Thymus (tissue), 11 donors: ENCODE measurements at regions not wholly inside any gene's neighbourhood (a gene's known extent, or its start where the extent isn't known, plus 50 kb on each side); places are given as distances from the start of the nearest gene placed in this dataset.

Experiments used
- DNase-seq, 9 donors: peaks; one replicate each; pipeline ENCODE4 v3.0.0-alpha.2; 2013; ENCODE audit warnings: low spot score in 9 of 9, low read depth in 6 of 9, missing footprints in 1 of 9
- H3K27ac ChIP-seq, 2 donors: one replicate each; pipeline ENCODE4 v1.5.1; 2013; ENCODE audit warnings: control low read depth in 1 of 2, low read depth in 1 of 2, low read length in 1 of 2, mild to moderate bottlenecking in 1 of 2, moderate library complexity in 1 of 2
- H3K27me3 ChIP-seq, 2 donors: one replicate each; pipeline ENCODE4 v1.5.1; 2013; ENCODE audit warnings: low read length in 1 of 2; ENCODE audit not compliant: control insufficient read depth in 2 of 2, insufficient read depth in 1 of 2
- H3K36me3 ChIP-seq, 2 donors: one replicate each; pipeline ENCODE4 v1.5.1; 2013; ENCODE audit warnings: low read length in 1 of 2, mild to moderate bottlenecking in 1 of 2, moderate library complexity in 1 of 2; ENCODE audit not compliant: control insufficient read depth in 2 of 2, insufficient read depth in 2 of 2
- H3K4me1 ChIP-seq, 2 donors: one replicate each; pipeline ENCODE4 v1.5.1; 2013; ENCODE audit warnings: low read length in 2 of 2; ENCODE audit not compliant: control insufficient read depth in 2 of 2, insufficient read depth in 2 of 2
- H3K4me3 ChIP-seq, 2 donors: one replicate each; pipeline ENCODE4 v1.5.1; 2013; ENCODE audit warnings: low read length in 2 of 2, control low read depth in 1 of 2, mild to moderate bottlenecking in 1 of 2
- H3K9me3 ChIP-seq, 2 donors: one replicate each; pipeline ENCODE4 v1.5.1; 2013; ENCODE audit warnings: low read length in 1 of 2, mild to moderate bottlenecking in 1 of 2; ENCODE audit not compliant: control insufficient read depth in 2 of 2, insufficient read depth in 1 of 2
- WGBS: extraction: QIAGEN DNeasy Blood & Tissue Kit; methylation state at CpG from one replicate; pipeline ENCODE4 v1.1.7; 2013; 5-methylcytosine and 5-hydroxymethylcytosine counted together
- donor health status: healthy.

- no peak for DNase-seq
- Histone ChIP-seq H3K36me3 (no peaks in the 10 kb centered on the region), H3K9me3 (peaks cover 0 to 2% of the 10 kb centered on the region in 2 donors), H3K27ac (no peak overlapping the region), H3K4me1 (no peaks in the 10 kb centered on the region), H3K4me3 (no peak overlapping the region), H3K27me3 (no peaks in the 10 kb centered on the region)
- 89% methylated on average over 5 of the region's 5 CpGs for WGBS
These were observed 195.5 kb downstream of the PHETA1 start for GRCh38 chr12:111173391-111173790.

- H3K27me3 ChIP-seq, result no peaks in the 10 kb centered on the region
- no peaks in the 10 kb centered on the region for H3K36me3 ChIP-seq
- H3K4me3 ChIP-seq, result no peak overlapping the region
- peaks cover 0 to 2% of the 10 kb centered on the region in 2 donors for H3K9me3 ChIP-seq
- H3K27ac ChIP-seq, result no peak overlapping the region
- no peak for DNase-seq
- no peaks in the 10 kb centered on the region for H3K4me1 ChIP-seq
- 97% methylated on average over 8 of the region's 8 CpGs for WGBS
These were observed 196.1 kb downstream of the PHETA1 start for GRCh38 chr12:111172786-111173185.

- Histone ChIP-seq H3K4me1 (no peaks in the 10 kb centered on the region), H3K27ac (no peak overlapping the region), H3K36me3 (no peaks in the 10 kb centered on the region), H3K9me3 (peaks cover 0 to 2% of the 10 kb centered on the region in 2 donors), H3K4me3 (no peak overlapping the region), H3K27me3 (no peaks in the 10 kb centered on the region)
- DNase-seq, result no peak
- WGBS, result 93% methylated on average over 9 of the region's 9 CpGs
These were observed 197.1 kb downstream of the PHETA1 start for GRCh38 chr12:111171832-111172231.

GRCh38 chr12:111171345-111171744, 197.6 kb downstream of the PHETA1 start:
- Histone ChIP-seq H3K27ac (no peak overlapping the region), H3K4me1 (no peaks in the 10 kb centered on the region), H3K27me3 (no peaks in the 10 kb centered on the region), H3K4me3 (no peak overlapping the region), H3K36me3 (no peaks in the 10 kb centered on the region), H3K9me3 (peaks cover 0 to 2% of the 10 kb centered on the region in 2 donors)
- no peak for DNase-seq
- WGBS, result 97% methylated on average over 9 of the region's 9 CpGs

- Histone ChIP-seq H3K27ac (no peak overlapping the region), H3K36me3 (no peaks in the 10 kb centered on the region), H3K4me1 (no peaks in the 10 kb centered on the region), H3K27me3 (no peaks in the 10 kb centered on the region), H3K9me3 (peaks cover 0 to 2% of the 10 kb centered on the region in 2 donors), H3K4me3 (no peak overlapping the region)
- peak in 1 of 9 donors; percentile 31 for DNase-seq
- WGBS, result 10% methylated on average over 8 of the region's 8 CpGs
These were observed 198.4 kb downstream of the PHETA1 start for GRCh38 chr12:111170543-111170942.

- Histone ChIP-seq H3K27ac (no peak overlapping the region), H3K9me3 (peaks cover 0 to 2% of the 10 kb centered on the region in 2 donors), H3K36me3 (no peaks in the 10 kb centered on the region), H3K27me3 (no peaks in the 10 kb centered on the region), H3K4me1 (no peaks in the 10 kb centered on the region), H3K4me3 (no peak overlapping the region)
- DNase-seq, result no peak
- 97% methylated on average over 13 of the region's 13 CpGs for WGBS
These were observed 199.4 kb downstream of the PHETA1 start for GRCh38 chr12:111169456-111169855.

GRCh38 chr12:111169032-111169431, 199.9 kb downstream of the PHETA1 start:
- no peak for DNase-seq
- Histone ChIP-seq H3K4me1 (no peaks in the 10 kb centered on the region), H3K27me3 (no peaks in the 10 kb centered on the region), H3K4me3 (no peak overlapping the region), H3K27ac (no peak overlapping the region), H3K9me3 (peaks cover 0 to 2% of the 10 kb centered on the region in 2 donors), H3K36me3 (no peaks in the 10 kb centered on the region)
- 94% methylated on average over 8 of the region's 8 CpGs for WGBS

- peak in 1 of 9 donors; percentile 15 for DNase-seq
- no peak overlapping the region for H3K4me3 ChIP-seq
- peaks cover 0 to 2% of the 10 kb centered on the region in 2 donors for H3K9me3 ChIP-seq
- no peak overlapping the region for H3K27ac ChIP-seq
- H3K27me3 ChIP-seq, result no peaks in the 10 kb centered on the region
- H3K36me3 ChIP-seq, result no peaks in the 10 kb centered on the region
- WGBS, result 74% methylated on average over 16 of the region's 16 CpGs
- H3K4me1 ChIP-seq, result no peaks in the 10 kb centered on the region
These were observed 200.6 kb downstream of the PHETA1 start for GRCh38 chr12:111168009-111168900.

- Histone ChIP-seq H3K27me3 (no peaks in the 10 kb centered on the region), H3K4me1 (no peaks in the 10 kb centered on the region), H3K36me3 (no peaks in the 10 kb centered on the region), H3K27ac (no peak overlapping the region), H3K4me3 (no peak overlapping the region), H3K9me3 (peaks cover 0 to 2% of the 10 kb centered on the region in 2 donors)
- DNase-seq, result no peak
- WGBS, result 92% methylated on average over 22 of the region's 22 CpGs
These were observed 201.9 kb downstream of the PHETA1 start for GRCh38 chr12:111166779-111167540.
